ENCODE measurements at regions not wholly inside any gene's neighbourhood (a gene's known extent, or its start where the extent isn't known, plus 50 kb on each side); places are given as distances from the start of the nearest gene placed in this dataset.
A peak's percentile ranks its signal among the peaks of the same experiment; 100 is the strongest.

DNA sequence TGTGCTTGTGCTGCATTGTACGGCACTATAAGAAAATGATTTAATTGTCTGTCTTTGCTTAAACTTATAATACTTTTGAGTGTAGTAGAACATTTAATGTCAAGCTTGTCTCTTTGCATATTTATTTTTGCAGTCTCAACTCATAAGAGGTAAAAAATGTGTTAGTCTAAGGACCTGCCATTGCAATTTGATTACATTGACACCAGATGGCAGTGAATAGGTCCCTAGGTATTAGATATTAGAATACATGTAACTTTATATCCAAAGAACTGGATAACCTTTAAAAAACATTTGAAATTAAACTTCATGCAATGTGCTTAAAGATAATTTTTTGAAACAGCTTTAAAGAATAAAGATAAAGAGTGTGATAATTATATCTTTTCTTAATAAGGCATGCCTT, 1421.3 kb downstream of the OLFM4 start:
- Histone ChIP-seq H3K27me3 (no peaks in the 10 kb centered on the region), H3K36me3 (no peaks in the 10 kb centered on the region), H3K9me3 (no peaks in the 10 kb centered on the region), H3K4me1 (no peaks in the 10 kb centered on the region), H3K4me3 (ENCODE audit: low read depth, low read length) (no peak overlapping the region)
- TF ChIP-seq, protein P1, sequence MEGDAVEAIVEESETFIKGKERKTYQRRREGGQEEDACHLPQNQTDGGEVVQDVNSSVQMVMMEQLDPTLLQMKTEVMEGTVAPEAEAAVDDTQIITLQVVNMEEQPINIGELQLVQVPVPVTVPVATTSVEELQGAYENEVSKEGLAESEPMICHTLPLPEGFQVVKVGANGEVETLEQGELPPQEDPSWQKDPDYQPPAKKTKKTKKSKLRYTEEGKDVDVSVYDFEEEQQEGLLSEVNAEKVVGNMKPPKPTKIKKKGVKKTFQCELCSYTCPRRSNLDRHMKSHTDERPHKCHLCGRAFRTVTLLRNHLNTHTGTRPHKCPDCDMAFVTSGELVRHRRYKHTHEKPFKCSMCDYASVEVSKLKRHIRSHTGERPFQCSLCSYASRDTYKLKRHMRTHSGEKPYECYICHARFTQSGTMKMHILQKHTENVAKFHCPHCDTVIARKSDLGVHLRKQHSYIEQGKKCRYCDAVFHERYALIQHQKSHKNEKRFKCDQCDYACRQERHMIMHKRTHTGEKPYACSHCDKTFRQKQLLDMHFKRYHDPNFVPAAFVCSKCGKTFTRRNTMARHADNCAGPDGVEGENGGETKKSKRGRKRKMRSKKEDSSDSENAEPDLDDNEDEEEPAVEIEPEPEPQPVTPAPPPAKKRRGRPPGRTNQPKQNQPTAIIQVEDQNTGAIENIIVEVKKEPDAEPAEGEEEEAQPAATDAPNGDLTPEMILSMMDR (IDR thresholded peaks at IDR 0.05; ENCODE audit: low read depth, low read length): peak; percentile 26; the same call in 1 of the 2 replicates
- DNase-seq: no peak

- TF ChIP-seq, protein P1 (IDR thresholded peaks at IDR 0.05; ENCODE audit: low read depth, low read length): no peak
- Histone ChIP-seq H3K9me3 (no peaks in the 10 kb centered on the region), H3K36me3 (no peaks in the 10 kb centered on the region), H3K4me1 (no peaks in the 10 kb centered on the region), H3K4me3 (ENCODE audit: low read depth, low read length) (no peak overlapping the region), H3K27me3 (no peaks in the 10 kb centered on the region)
- DNase-seq: no peak
Observed at GRCh38 chr13:54484166-54484565, 1455.6 kb downstream of the OLFM4 start.

DNA sequence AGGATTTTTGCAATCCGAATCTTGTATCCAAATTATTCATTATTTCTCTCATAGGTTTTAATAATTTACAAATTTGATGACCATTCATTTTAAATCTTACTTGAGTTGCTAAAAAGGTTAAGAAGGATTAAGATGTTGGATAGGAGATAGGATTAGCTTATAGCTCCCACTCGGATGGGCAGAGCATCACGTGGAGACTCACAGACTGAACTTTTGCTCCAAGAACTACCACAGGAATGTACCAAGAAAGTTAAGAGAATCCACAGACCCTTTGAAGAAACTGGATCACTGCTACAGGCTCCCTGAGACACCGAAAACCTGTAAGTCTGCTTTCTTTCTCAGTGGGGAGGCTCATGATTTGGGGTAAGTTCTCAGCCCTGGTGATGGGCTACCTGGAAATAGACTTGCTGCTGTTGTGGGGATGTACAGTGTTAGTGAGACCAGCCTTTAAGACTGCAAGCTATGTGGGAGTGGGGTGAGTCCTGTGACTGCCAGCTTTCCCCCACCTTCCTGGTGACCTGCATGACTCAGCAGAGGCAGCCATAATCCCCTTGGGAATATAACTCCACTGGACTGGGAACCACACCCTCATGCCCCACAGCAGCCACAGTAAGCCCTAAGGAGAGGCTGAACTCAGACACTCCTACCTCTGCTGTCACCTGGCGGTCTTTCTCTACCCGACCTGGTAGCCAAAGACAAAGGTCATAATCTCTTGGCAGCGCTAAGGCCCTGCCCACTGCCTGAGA, 1458.0 kb downstream of the OLFM4 start:
- no peaks in the 10 kb centered on the region for H3K36me3 ChIP-seq
- no peaks in the 10 kb centered on the region for H3K4me1 ChIP-seq
- H3K4me3 ChIP-seq (ENCODE audit: low read depth, low read length): no peak overlapping the region
- no peaks in the 10 kb centered on the region for H3K27me3 ChIP-seq
- TF ChIP-seq, protein P1 (IDR thresholded peaks at IDR 0.05; ENCODE audit: low read depth, low read length): no peak
- DNase-seq: no peak
- H3K9me3 ChIP-seq: no peaks in the 10 kb centered on the region

- DNase-seq: no peak
- TF ChIP-seq, protein P1 (IDR thresholded peaks at IDR 0.05; ENCODE audit: low read depth, low read length): no peak
- Histone ChIP-seq H3K4me3 (ENCODE audit: low read depth, low read length) (no peak overlapping the region), H3K9me3 (no peaks in the 10 kb centered on the region), H3K4me1 (no peaks in the 10 kb centered on the region), H3K36me3 (no peaks in the 10 kb centered on the region), H3K27me3 (no peaks in the 10 kb centered on the region)
Observed at GRCh38 chr13:54489359-54489758, 1460.7 kb downstream of the OLFM4 start.

- Histone ChIP-seq H3K36me3 (no peaks in the 10 kb centered on the region), H3K27me3 (no peaks in the 10 kb centered on the region), H3K9me3 (no peaks in the 10 kb centered on the region), H3K4me3 (ENCODE audit: low read depth, low read length) (no peak overlapping the region), H3K4me1 (no peaks in the 10 kb centered on the region)
- DNase-seq: no peak
- TF ChIP-seq, protein P1 (IDR thresholded peaks at IDR 0.05; ENCODE audit: low read depth, low read length): no peak
Observed at GRCh38 chr13:54492995-54493394, 1464.4 kb downstream of the OLFM4 start.

DNA sequence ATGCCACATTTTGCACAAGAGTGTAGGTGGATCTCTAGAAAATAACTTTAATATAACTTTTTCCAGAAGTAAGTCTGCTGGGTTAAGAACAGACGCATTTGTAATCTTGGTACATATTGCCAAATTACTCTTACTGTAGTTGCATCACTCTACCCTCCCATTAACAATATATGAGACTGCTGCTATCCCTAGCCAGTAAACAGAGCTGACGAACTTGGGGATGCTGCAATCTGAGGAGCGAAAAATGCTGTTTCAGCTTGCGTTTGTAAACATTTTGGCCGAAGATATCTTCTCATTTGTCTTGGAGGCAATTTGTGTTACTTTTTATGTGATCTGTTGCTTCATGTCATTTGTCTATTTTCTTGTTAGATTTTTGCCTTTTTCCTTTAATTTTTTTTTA, 1482.8 kb downstream of the OLFM4 start:
- H3K9me3 ChIP-seq: no peaks in the 10 kb centered on the region
- no peaks in the 10 kb centered on the region for H3K4me1 ChIP-seq
- DNase-seq: no peak
- no peaks in the 10 kb centered on the region for H3K27me3 ChIP-seq
- no peak overlapping the region for H3K4me3 ChIP-seq (ENCODE audit: low read depth, low read length)
- TF ChIP-seq, protein P1 (IDR thresholded peaks at IDR 0.05; ENCODE audit: low read depth, low read length): no peak
- no peaks in the 10 kb centered on the region for H3K36me3 ChIP-seq
